Stimulated activated CD8-positive, alpha-beta memory T cell treated with anti-CD3 and anti-CD28 coated beads, Interleukin-15, amount 100 ng/mL, for 1 hour (primary cell): ENCODE measurements at regions not wholly inside any gene's neighbourhood (a gene's known extent, or its start where the extent isn't known, plus 50 kb on each side); places are given as distances from the start of the nearest gene placed in this dataset.
"Not testable (repeated sequence)": the region's sequence is repeated elsewhere in the genome, so short reads cannot be mapped to it uniquely, and the experiment has no call there.

Experiments used
- DNase-seq: peaks from one replicate; pipeline ENCODE4 v3.0.0-alpha.2; 2020; ENCODE audit warnings: low read depth

- no peak for DNase-seq
Observed at GRCh38 chr9:78674874-78675273, 377.9 kb downstream of the PSAT1 start.

- no peak for DNase-seq
Observed at GRCh38 chr9:78676009-78676408, 379.1 kb downstream of the PSAT1 start.

GRCh38 chr9:78676623-78677022 lies 379.7 kb downstream of the PSAT1 start:
- no peak for DNase-seq

GRCh38 chr9:78677326-78677725 lies 380.4 kb downstream of the PSAT1 start:
- DNase-seq, result no peak

GRCh38 chr9:78678877-78679276 lies 382.0 kb downstream of the PSAT1 start:
- DNase-seq, result no peak

GRCh38 chr9:78680196-78680595 lies 383.3 kb downstream of the PSAT1 start:
- no peak for DNase-seq

GRCh38 chr9:78682216-78682615 lies 385.3 kb downstream of the PSAT1 start:
- no peak for DNase-seq

- DNase-seq, result no peak
Observed at GRCh38 chr9:78685471-78685870, 388.5 kb downstream of the PSAT1 start.

GRCh38 chr9:78688796-78689195 lies 391.9 kb downstream of the PSAT1 start:
- DNase-seq, result no peak

- DNase-seq, result no peak
Observed at GRCh38 chr9:78691542-78691941, 394.6 kb downstream of the PSAT1 start.

- DNase-seq, result no peak
Observed at GRCh38 chr9:78692871-78693270, 395.9 kb downstream of the PSAT1 start.

- no peak for DNase-seq
Observed at GRCh38 chr9:78694974-78695373, 398.0 kb downstream of the PSAT1 start.

- DNase-seq, result no peak
Observed at GRCh38 chr9:78695519-78695918, 398.6 kb downstream of the PSAT1 start.

- no peak for DNase-seq
Observed at GRCh38 chr9:78697618-78698017, 400.7 kb downstream of the PSAT1 start.

- DNase-seq, result no peak
Observed at GRCh38 chr9:78698371-78698770, 401.4 kb downstream of the PSAT1 start.

- DNase-seq, result not testable (repeated sequence)
Observed at GRCh38 chr9:78699217-78699616, 402.3 kb downstream of the PSAT1 start.

- not testable (repeated sequence) for DNase-seq
Observed at GRCh38 chr9:78704153-78704552, 407.2 kb downstream of the PSAT1 start.

- DNase-seq, result no peak
Observed at GRCh38 chr9:78707080-78707479, 410.2 kb downstream of the PSAT1 start.

GRCh38 chr9:78707481-78707991 lies 410.6 kb downstream of the PSAT1 start:
- DNase-seq, result no peak

- DNase-seq, result no peak
Observed at GRCh38 chr9:78712903-78713613, 416.1 kb downstream of the PSAT1 start.

- no peak for DNase-seq
Observed at GRCh38 chr9:78713614-78714405, 416.9 kb downstream of the PSAT1 start.

- no peak for DNase-seq
Observed at GRCh38 chr9:78714576-78714975, 417.7 kb downstream of the PSAT1 start.

GRCh38 chr9:78719029-78719428 lies 422.1 kb downstream of the PSAT1 start:
- DNase-seq, result not testable (repeated sequence)
